MCF 10A (cell line): ENCODE measurements at regions not wholly inside any gene's neighbourhood (a gene's known extent, or its start where the extent isn't known, plus 50 kb on each side); places are given as distances from the start of the nearest gene placed in this dataset.
"Not testable (repeated sequence)": the region's sequence is repeated elsewhere in the genome, so short reads cannot be mapped to it uniquely, and the experiment has no call there.

Experiments used
- BruUV-seq: library from RNA; stranded (reverse); fragments of 400-500 nt; replicated peaks from 2 replicates; lab custom pipeline; 2021; lab: Mats Ljungman, UMichigan
- CTCF ChIA-PET: fragments of 300-600 bp; sonication (Branson Sonifier 250); formaldehyde crosslinking; extraction: SDS; loops from one replicate; lab custom pipeline; 2021; ENCODE audit warnings: antibody characterized with exemption, inconsistent platforms; lab: Yijun Ruan, JAX
- POLR2A ChIA-PET: fragments of 300-600, 350-650 bp; sonication (Branson Sonifier 250); formaldehyde crosslinking; extraction: SDS; loops from one replicate; lab custom pipeline; 2020; ENCODE audit warnings: antibody characterized with exemption, inconsistent platforms; lab: Yijun Ruan, JAX
- DNase-seq: peaks from one replicate; pipeline ENCODE4 v3.0.0-alpha.2; 2018; ENCODE audit not compliant: unreplicated experiment
- H3K27ac Mint-ChIP-seq: one replicate; pipeline ENCODE4 v1.8.0; 2022; ENCODE audit warnings: mild to moderate bottlenecking, low read depth, mixed read lengths; ENCODE audit not compliant: unreplicated experiment
- H3K27me3 Mint-ChIP-seq: one replicate; pipeline ENCODE4 v1.8.0; 2022; ENCODE audit warnings: mixed read lengths; ENCODE audit not compliant: insufficient read depth, unreplicated experiment
- H3K36me3 Mint-ChIP-seq: one replicate; pipeline ENCODE4 v1.8.0; 2022; ENCODE audit warnings: mild to moderate bottlenecking, moderate library complexity, mixed read lengths; ENCODE audit not compliant: insufficient read depth, unreplicated experiment
- H3K4me1 Mint-ChIP-seq: one replicate; pipeline ENCODE4 v1.8.0; 2022; ENCODE audit warnings: mixed read lengths; ENCODE audit not compliant: insufficient read depth, unreplicated experiment
- H3K4me3 Mint-ChIP-seq: one replicate; pipeline ENCODE4 v1.8.0; 2022; ENCODE audit warnings: mild to moderate bottlenecking, moderate library complexity, mixed read lengths; ENCODE audit not compliant: unreplicated experiment
- H3K9me3 Mint-ChIP-seq: one replicate; pipeline ENCODE4 v1.8.0; 2022; ENCODE audit warnings: mixed read lengths; ENCODE audit not compliant: unreplicated experiment
- CTCF ChIP-seq: fragments of 200-600 bp; IDR thresholded peaks from one replicate; pipeline ENCODE4 v1.8.0; 2022; ENCODE audit warnings: antibody characterized with exemption, mild to moderate bottlenecking; ENCODE audit not compliant: unreplicated experiment
- intact Hi-C: fragments of 100-400 bp; cut with micrococcal nuclease; formaldehyde crosslinking; loops from 2 replicates; pipeline ENCODE4 v1.14.1; 2022

GRCh38 chr7:67673861-67674260, 677.2 kb downstream of the TYW1 start:
- Mint-ChIP-seq H3K36me3 (peaks cover 4% of the 10 kb centered on the region), H3K27me3 (no peaks in the 10 kb centered on the region), H3K4me3 (no peak overlapping the region), H3K4me1 (no peaks in the 10 kb centered on the region), H3K9me3 (peaks cover 30% of the 10 kb centered on the region), H3K27ac (no peak overlapping the region)
- BruUV-seq = no TSS peak
- DNase-seq = no peak
- TF ChIP-seq CTCF = no peak
- intact Hi-C loops = no loop called here
- ChIA-PET CTCF (no interaction called here), POLR2A (no interaction called here)

GRCh38 chr7:67674862-67675261, 678.2 kb downstream of the TYW1 start:
- H3K27ac Mint-ChIP-seq, DNase-seq, CTCF ChIA-PET, H3K4me3 Mint-ChIP-seq, BruUV-seq, H3K27me3 Mint-ChIP-seq, H3K36me3 Mint-ChIP-seq, intact Hi-C loops, H3K4me1 Mint-ChIP-seq, POLR2A ChIA-PET: not testable (repeated sequence)
- peaks cover 27% of the 10 kb centered on the region for H3K9me3 Mint-ChIP-seq

GRCh38 chr7:67675971-67676370, 679.3 kb downstream of the TYW1 start:
- no peaks in the 10 kb centered on the region for H3K27me3 Mint-ChIP-seq
- DNase-seq = no peak
- H3K4me3 Mint-ChIP-seq = no peak overlapping the region
- ChIA-PET POLR2A (no interaction called here), CTCF (no interaction called here)
- no peak overlapping the region for H3K27ac Mint-ChIP-seq
- no peak for TF ChIP-seq CTCF
- no peaks in the 10 kb centered on the region for H3K4me1 Mint-ChIP-seq
- H3K9me3 Mint-ChIP-seq = peaks cover 38% of the 10 kb centered on the region
- no TSS peak for BruUV-seq
- H3K36me3 Mint-ChIP-seq = peaks cover 4% of the 10 kb centered on the region
- intact Hi-C loops = no loop called here

- peaks cover 4% of the 10 kb centered on the region for H3K36me3 Mint-ChIP-seq
- POLR2A ChIA-PET = no interaction called here
- no peak overlapping the region for H3K27ac Mint-ChIP-seq
- H3K4me1 Mint-ChIP-seq = no peaks in the 10 kb centered on the region
- no peak overlapping the region for H3K4me3 Mint-ChIP-seq
- CTCF ChIA-PET = interaction anchor here (0.6 kb wide), 1 partner anchor 89 kb away, joined by 5 read pairs; no protein-coding TSS in a partner anchor
- BruUV-seq = no TSS peak
- no peaks in the 10 kb centered on the region for H3K27me3 Mint-ChIP-seq
- H3K9me3 Mint-ChIP-seq = peaks cover 32% of the 10 kb centered on the region
- no peak for TF ChIP-seq CTCF
- intact Hi-C loops = no loop called here
- DNase-seq = no peak
These were observed 681.8 kb downstream of the TYW1 start for GRCh38 chr7:67678419-67678818.

GRCh38 chr7:67683628-67684027, 687.0 kb downstream of the TYW1 start:
- Mint-ChIP-seq H3K4me3 (no peak overlapping the region), H3K9me3 (peaks cover 34% of the 10 kb centered on the region), H3K27me3 (no peaks in the 10 kb centered on the region), H3K4me1 (no peaks in the 10 kb centered on the region), H3K36me3 (no peaks in the 10 kb centered on the region), H3K27ac (no peak overlapping the region)
- no peak for TF ChIP-seq CTCF
- DNase-seq = no peak
- CTCF ChIA-PET = interaction anchor here (1.1 kb wide), 1 partner anchor 11 kb away, joined by 4 read pairs; no protein-coding TSS in a partner anchor
- no TSS peak for BruUV-seq
- intact Hi-C loops = no loop called here
- POLR2A ChIA-PET = no interaction called here
